Fibroblast of skin of left quadriceps (primary cell): ENCODE measurements at regions not wholly inside any gene's neighbourhood (a gene's known extent, or its start where the extent isn't known, plus 50 kb on each side); places are given as distances from the start of the nearest gene placed in this dataset.
"Not testable (repeated sequence)": the region's sequence is repeated elsewhere in the genome, so short reads cannot be mapped to it uniquely, and the experiment has no call there.

Experiments
- DNase-seq, 2 experiments: peaks; one replicate each; pipeline ENCODE4 v3.0.0-alpha.2; 2013; ENCODE audit warnings: low read depth in 2 of 2

GRCh38 chr5:109575506-109575905 is 114.2 kb upstream of the MAN2A1 start:
- no peak for DNase-seq

- DNase-seq = no peak
Measured at GRCh38 chr5:109574985-109575384, 114.7 kb upstream of the MAN2A1 start.

- no peak for DNase-seq
Measured at GRCh38 chr5:109573766-109574165, 116.0 kb upstream of the MAN2A1 start.

- no peak for DNase-seq
Measured at GRCh38 chr5:109573256-109573655, 116.5 kb upstream of the MAN2A1 start.

GRCh38 chr5:109571785-109572184 is 117.9 kb upstream of the MAN2A1 start:
- no peak for DNase-seq

- no peak for DNase-seq
Measured at GRCh38 chr5:109570362-109570874, 119.3 kb upstream of the MAN2A1 start.

GRCh38 chr5:109567374-109568044 is 122.2 kb upstream of the MAN2A1 start:
- peak; percentile 62 to 67 for DNase-seq

- DNase-seq = no peak
Measured at GRCh38 chr5:109566361-109566760, 123.4 kb upstream of the MAN2A1 start.

- DNase-seq = no peak
Measured at GRCh38 chr5:109563739-109564138, 126.0 kb upstream of the MAN2A1 start.

GRCh38 chr5:109563189-109563588 is 126.5 kb upstream of the MAN2A1 start:
- DNase-seq = no peak

- DNase-seq = no peak
Measured at GRCh38 chr5:109562441-109562840, 127.3 kb upstream of the MAN2A1 start.

GRCh38 chr5:109561447-109561846 is 128.3 kb upstream of the MAN2A1 start:
- DNase-seq = no peak

- no peak for DNase-seq
Measured at GRCh38 chr5:109560554-109560953, 129.2 kb upstream of the MAN2A1 start.

GRCh38 chr5:109558952-109559351 is 130.8 kb upstream of the MAN2A1 start:
- peak; percentile 4 to 14 for DNase-seq

GRCh38 chr5:109558364-109558763 is 131.4 kb upstream of the MAN2A1 start:
- no peak for DNase-seq

- DNase-seq = no peak
Measured at GRCh38 chr5:109553846-109554245, 135.9 kb upstream of the MAN2A1 start.

- not testable (repeated sequence) for DNase-seq
Measured at GRCh38 chr5:109551234-109551633, 138.5 kb upstream of the MAN2A1 start.

- DNase-seq = no peak
Measured at GRCh38 chr5:109550077-109550476, 139.7 kb upstream of the MAN2A1 start.

- no peak for DNase-seq
Measured at GRCh38 chr5:109546461-109546860, 136.7 kb upstream of the PJA2 start.

- not testable (repeated sequence) for DNase-seq
Measured at GRCh38 chr5:109544873-109545272, 135.1 kb upstream of the PJA2 start.

- not testable (repeated sequence) for DNase-seq
Measured at GRCh38 chr5:109538692-109539091, 128.9 kb upstream of the PJA2 start.

- DNase-seq = not testable (repeated sequence)
Measured at GRCh38 chr5:109535090-109535489, 125.3 kb upstream of the PJA2 start.

- no peak for DNase-seq
Measured at GRCh38 chr5:109533751-109534272, 124.0 kb upstream of the PJA2 start.
